HUES6 (cell line): ENCODE measurements at regions not wholly inside any gene's neighbourhood (a gene's known extent, or its start where the extent isn't known, plus 50 kb on each side); places are given as distances from the start of the nearest gene placed in this dataset.
"Not testable (repeated sequence)": the region's sequence is repeated elsewhere in the genome, so short reads cannot be mapped to it uniquely, and the experiment has no call there.

Source experiments
- H3K27ac ChIP-seq: 2 replicates; pipeline ENCODE4 v1.7.0; 2013; ENCODE audit warnings: low read depth, mild to moderate bottlenecking, low read length, inconsistent platforms
- H3K27me3 ChIP-seq: 2 replicates; pipeline ENCODE4 v1.6.1; 2013; ENCODE audit warnings: low read length; ENCODE audit not compliant: control insufficient read depth, insufficient read depth
- H3K36me3 ChIP-seq: 2 replicates; pipeline ENCODE4 v1.6.1; 2013; ENCODE audit warnings: low read length; ENCODE audit not compliant: control insufficient read depth, insufficient read depth
- H3K4me1 ChIP-seq: 2 replicates; pipeline ENCODE4 v1.6.1; 2013; ENCODE audit warnings: low read length; ENCODE audit not compliant: control insufficient read depth, insufficient read depth
- H3K4me3 ChIP-seq: 2 replicates; pipeline ENCODE4 v1.5.1; 2013; ENCODE audit warnings: low read depth, low read length
- H3K9ac ChIP-seq: one replicate; pipeline ENCODE4 v1.6.1; 2013; ENCODE audit warnings: mild to moderate bottlenecking, low read length
- H3K9me3 ChIP-seq: 2 replicates; pipeline ENCODE4 v1.6.1; 2013; ENCODE audit warnings: low read depth, low read length; ENCODE audit not compliant: control insufficient read depth, insufficient read depth

DNA sequence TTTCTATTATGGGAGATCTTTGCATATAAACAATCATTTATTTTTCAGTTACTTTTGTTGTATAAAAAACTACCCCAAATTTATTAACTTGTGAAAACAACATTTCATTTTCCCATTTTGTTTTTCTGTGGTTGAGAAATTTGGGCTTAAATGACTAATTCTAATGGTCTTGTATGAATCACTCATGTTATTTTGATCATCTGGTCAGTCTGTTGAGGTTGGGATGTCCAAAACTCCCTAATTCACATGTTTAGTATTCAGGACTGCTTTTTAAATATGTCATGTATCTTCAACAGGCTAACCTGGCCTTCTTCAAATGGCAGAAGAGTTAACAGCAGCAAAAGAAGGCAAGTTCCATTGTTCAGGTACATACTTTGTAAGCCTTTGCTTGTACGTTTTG, 788.1 kb downstream of the TRIB2 start:
- Histone ChIP-seq H3K4me3 (no peak overlapping the region), H3K27me3 (peaks cover 9% of the 10 kb centered on the region), H3K9ac (no peak overlapping the region), H3K27ac (no peak overlapping the region), H3K4me1 (no peaks in the 10 kb centered on the region), H3K9me3 (no peaks in the 10 kb centered on the region), H3K36me3 (no peaks in the 10 kb centered on the region)

GRCh38 chr2:13508671-13509070, 791.9 kb downstream of the TRIB2 start:
- Histone ChIP-seq H3K9ac (no peak overlapping the region), H3K27me3 (peaks cover 39% of the 10 kb centered on the region), H3K4me1 (no peaks in the 10 kb centered on the region), H3K36me3 (no peaks in the 10 kb centered on the region), H3K9me3 (no peaks in the 10 kb centered on the region), H3K27ac (no peak overlapping the region), H3K4me3 (no peak overlapping the region)

DNA sequence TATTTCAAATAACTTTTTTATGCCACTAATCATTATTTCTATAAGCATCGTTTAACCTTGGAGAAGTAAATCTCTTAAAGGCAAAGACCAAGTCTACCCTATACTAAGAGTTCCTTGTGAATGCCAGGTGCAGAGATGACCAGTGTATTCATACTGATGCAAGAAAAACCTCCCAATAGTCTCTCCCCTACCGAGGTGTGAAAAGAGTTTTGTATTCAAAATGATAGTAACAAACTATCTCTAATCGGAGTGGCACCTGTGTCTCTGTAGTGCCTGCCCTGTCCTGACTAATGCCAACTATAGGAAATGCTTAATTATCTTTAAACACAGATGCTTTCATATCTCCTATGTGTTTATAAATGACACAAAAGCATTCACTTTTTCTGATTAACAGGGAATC, 798.5 kb downstream of the TRIB2 start:
- no peak overlapping the region for H3K9ac ChIP-seq
- peaks cover 58% of the 10 kb centered on the region for H3K27me3 ChIP-seq
- H3K4me3 ChIP-seq, result no peak overlapping the region
- no peaks in the 10 kb centered on the region for H3K36me3 ChIP-seq
- no peaks in the 10 kb centered on the region for H3K9me3 ChIP-seq
- H3K4me1 ChIP-seq, result no peaks in the 10 kb centered on the region
- no peak overlapping the region for H3K27ac ChIP-seq

GRCh38 chr2:13522096-13522495, 805.4 kb downstream of the TRIB2 start:
- H3K9ac ChIP-seq, result no peak overlapping the region
- H3K36me3 ChIP-seq, result no peaks in the 10 kb centered on the region
- no peak overlapping the region for H3K27ac ChIP-seq
- peaks cover 6% of the 10 kb centered on the region for H3K27me3 ChIP-seq
- no peaks in the 10 kb centered on the region for H3K9me3 ChIP-seq
- H3K4me3 ChIP-seq, result no peak overlapping the region
- no peaks in the 10 kb centered on the region for H3K4me1 ChIP-seq

DNA sequence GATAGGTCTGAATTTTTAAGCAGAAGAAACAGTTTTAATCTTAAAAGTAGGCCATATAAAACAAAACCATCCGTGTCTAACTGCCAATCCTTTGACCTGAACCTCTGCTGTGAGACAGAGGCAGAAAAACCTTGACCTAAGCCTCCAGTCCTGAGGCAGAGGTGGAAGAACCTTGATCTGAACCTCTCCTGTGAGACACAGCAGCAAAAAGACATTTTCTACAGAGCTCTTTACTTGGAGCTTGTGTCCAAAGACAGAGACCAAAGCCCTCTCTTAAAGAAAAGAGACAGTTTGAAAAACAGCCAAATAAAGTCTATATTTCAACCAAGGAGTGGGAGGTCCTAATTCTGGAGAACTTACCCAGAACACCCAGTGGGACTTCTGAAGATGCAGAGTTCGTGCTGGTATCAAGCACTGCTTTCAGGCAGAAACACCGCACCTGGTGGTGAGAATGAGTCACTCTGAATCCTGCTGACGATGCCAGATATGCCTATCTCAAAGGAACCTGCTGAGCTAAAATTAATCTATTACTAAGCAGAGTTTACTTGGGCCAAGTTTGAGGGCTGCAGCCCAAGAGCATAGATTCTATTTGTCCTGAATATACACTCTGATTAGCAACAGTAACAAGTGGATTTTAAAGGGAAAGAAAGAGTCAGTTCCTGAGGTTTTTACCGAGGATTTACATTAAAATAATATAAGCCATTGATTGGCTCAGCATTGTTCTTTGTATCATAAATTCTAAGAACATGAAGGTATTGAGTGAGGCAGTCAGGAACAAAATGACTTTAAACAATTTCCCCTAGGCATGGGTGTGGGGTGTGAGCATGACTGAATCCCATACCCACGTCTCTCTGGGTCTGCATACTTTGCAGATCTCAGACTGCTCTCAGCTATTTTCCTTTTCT, 806.4 kb downstream of the TRIB2 start:
- no peaks in the 10 kb centered on the region for H3K4me1 ChIP-seq
- no peak overlapping the region for H3K27ac ChIP-seq
- H3K36me3 ChIP-seq, result no peaks in the 10 kb centered on the region
- no peaks in the 10 kb centered on the region; the same call in 1 of the 2 replicates for H3K27me3 ChIP-seq
- H3K4me3 ChIP-seq, result no peak overlapping the region
- H3K9me3 ChIP-seq, result no peaks in the 10 kb centered on the region
- no peak overlapping the region for H3K9ac ChIP-seq

DNA sequence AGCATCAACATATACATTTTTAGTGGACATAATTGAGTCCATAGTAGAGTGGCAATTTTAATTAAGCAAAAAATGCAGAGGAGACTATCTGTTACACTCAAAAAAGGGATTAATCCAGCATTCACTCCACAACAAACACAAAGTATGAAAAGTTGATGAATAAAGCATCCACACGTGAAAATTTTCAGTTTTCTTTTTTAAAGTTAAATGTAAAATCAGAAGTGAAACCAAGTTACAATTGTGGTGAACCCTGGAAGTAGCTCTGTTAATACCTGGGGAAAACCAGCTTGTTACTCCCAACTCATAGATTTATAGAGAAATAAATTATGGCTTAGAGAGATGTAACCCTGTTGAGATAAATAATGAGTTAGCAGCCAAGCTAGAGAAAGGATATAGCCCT, 807.8 kb downstream of the TRIB2 start:
- H3K4me3 ChIP-seq, result no peak overlapping the region
- no peak overlapping the region for H3K27ac ChIP-seq
- H3K27me3 ChIP-seq, result no peaks in the 10 kb centered on the region; the same call in 1 of the 2 replicates
- no peaks in the 10 kb centered on the region for H3K4me1 ChIP-seq
- no peaks in the 10 kb centered on the region for H3K36me3 ChIP-seq
- H3K9me3 ChIP-seq, result no peaks in the 10 kb centered on the region
- no peak overlapping the region for H3K9ac ChIP-seq

DNA sequence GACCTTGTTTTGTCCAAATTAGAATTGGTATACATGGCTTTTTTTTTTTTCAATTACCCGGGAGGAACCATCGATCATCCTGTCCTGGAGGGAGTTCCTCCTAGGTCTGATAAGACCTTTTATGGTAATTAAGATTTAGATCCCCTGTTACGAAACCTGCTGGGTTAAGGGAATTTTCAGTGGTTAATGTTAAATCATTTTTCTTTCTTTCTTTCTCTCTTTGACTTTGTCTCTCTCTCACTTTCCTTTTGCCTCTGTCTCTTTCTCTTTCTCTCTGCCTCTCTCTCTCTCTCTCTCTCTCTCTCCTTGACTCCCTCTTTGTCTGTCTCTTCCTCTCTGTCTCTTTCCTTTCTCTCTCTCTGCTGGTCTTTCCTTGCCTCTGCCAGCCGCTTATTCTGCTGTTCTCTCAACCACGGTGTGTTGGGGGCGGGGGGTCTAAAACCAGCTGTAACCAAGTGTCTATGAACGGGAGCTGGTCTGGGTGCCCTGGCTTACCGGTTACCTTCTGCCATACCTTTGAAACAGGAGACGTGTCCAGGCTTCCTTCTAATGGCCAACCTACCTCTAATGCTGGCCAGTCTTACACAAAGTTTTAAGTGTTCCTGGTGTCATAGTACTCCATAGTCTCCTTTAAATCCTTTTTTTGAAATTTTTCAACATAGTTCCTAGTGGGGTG, 815.1 kb downstream of the TRIB2 start:
- not testable (repeated sequence) for H3K27ac ChIP-seq, H3K36me3 ChIP-seq, H3K4me1 ChIP-seq, H3K9me3 ChIP-seq, H3K9ac ChIP-seq, H3K27me3 ChIP-seq, H3K4me3 ChIP-seq

GRCh38 chr2:13532781-13533523, 816.2 kb downstream of the TRIB2 start:
- not testable (repeated sequence) for H3K4me1 ChIP-seq, H3K4me3 ChIP-seq

DNA sequence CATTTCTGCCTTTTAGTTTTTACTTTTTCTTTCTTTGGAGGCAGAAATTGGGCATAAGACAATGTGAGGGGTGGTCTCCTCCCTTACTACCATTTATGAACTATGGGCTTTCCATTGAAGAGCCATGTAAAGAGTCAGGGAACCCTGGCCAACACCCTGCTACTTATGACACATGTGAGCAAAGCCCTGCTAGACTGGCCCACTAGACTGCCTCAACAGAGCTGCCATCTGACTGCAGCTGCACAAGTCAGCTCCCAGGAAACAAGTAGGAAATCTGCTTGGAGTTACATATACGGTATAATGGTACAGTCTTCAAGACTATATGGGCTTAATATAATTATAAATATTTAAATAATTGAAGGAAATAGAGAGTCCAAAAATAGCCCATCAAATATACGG, 816.8 kb downstream of the TRIB2 start:
- H3K9ac ChIP-seq, result no peak overlapping the region
- no peak overlapping the region for H3K27ac ChIP-seq
- no peaks in the 10 kb centered on the region for H3K4me1 ChIP-seq
- H3K27me3 ChIP-seq, result no peaks in the 10 kb centered on the region
- no peaks in the 10 kb centered on the region for H3K36me3 ChIP-seq
- no peaks in the 10 kb centered on the region for H3K9me3 ChIP-seq
- no peak overlapping the region for H3K4me3 ChIP-seq

More at GRCh38 chr2:13532781-13533523, 816.2 kb downstream of the TRIB2 start:
- not testable (repeated sequence) for H3K27me3 ChIP-seq, H3K27ac ChIP-seq, H3K9me3 ChIP-seq, H3K9ac ChIP-seq, H3K36me3 ChIP-seq

DNA sequence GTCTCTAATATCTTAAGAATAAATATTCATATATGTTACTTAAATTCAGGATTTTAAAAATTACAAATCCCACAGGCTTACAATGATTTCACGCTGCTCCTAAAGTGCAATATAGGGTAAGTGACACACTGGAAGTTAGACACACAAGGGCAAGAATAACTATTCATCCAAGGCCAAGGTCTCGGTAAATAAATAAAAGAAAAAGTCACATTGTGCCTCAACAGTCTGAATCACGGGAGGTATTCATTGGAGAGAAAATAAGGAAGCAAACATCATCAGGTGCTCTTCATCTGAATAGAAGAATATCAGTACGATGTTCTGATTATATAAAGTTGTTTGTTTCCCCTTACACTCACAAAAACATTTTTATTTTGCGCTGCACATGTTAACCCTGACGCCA, 820.2 kb downstream of the TRIB2 start:
- H3K9me3 ChIP-seq, result no peaks in the 10 kb centered on the region
- H3K27ac ChIP-seq, result no peak overlapping the region
- H3K4me3 ChIP-seq, result no peak overlapping the region

More for the DNA sequence above, 820.2 kb downstream of the TRIB2 start:
- Histone ChIP-seq H3K27me3 (no peaks in the 10 kb centered on the region), H3K9ac (no peak overlapping the region), H3K36me3 (no peaks in the 10 kb centered on the region), H3K4me1 (no peaks in the 10 kb centered on the region)
